Loucy (cell line): ENCODE measurements at regions not wholly inside any gene's neighbourhood (a gene's known extent, or its start where the extent isn't known, plus 50 kb on each side); places are given as distances from the start of the nearest gene placed in this dataset.

Source experiments
- H2AFZ ChIP-seq: fragments of 200-600 bp; sonication (generic); 2 replicates; pipeline ENCODE4 v1.6.0; 2016; ENCODE audit warnings: antibody characterized with exemption, mild to moderate bottlenecking, low read length, moderate library complexity
- H3F3A ChIP-seq: fragments of 200-600 bp; 2 replicates; pipeline ENCODE4 v1.6.0; 2016; ENCODE audit warnings: antibody characterized with exemption, low read depth, mild to moderate bottlenecking
- H3K27me3 ChIP-seq: fragments of 200-600 bp; sonication (generic); 2 replicates; pipeline ENCODE4 v1.6.1; 2014; ENCODE audit warnings: low read length, mild to moderate bottlenecking; ENCODE audit not compliant: insufficient read depth, poor library complexity, severe bottlenecking
- H3K36me3 ChIP-seq: fragments of 200-600 bp; sonication (generic); 2 replicates; pipeline ENCODE4 v1.6.1; 2016; ENCODE audit warnings: low read length; ENCODE audit not compliant: insufficient read depth
- H3K4me1 ChIP-seq: fragments of 200-600 bp; sonication (generic); 2 replicates; pipeline ENCODE4 v1.5.1; 2014; ENCODE audit warnings: low read length, mild to moderate bottlenecking; ENCODE audit not compliant: insufficient read depth, poor library complexity, severe bottlenecking
- H3K4me2 ChIP-seq: fragments of 200-600 bp; sonication (generic); 2 replicates; pipeline ENCODE4 v1.6.0; 2014; ENCODE audit warnings: antibody characterized with exemption, low read length, low read depth, mild to moderate bottlenecking; ENCODE audit not compliant: poor library complexity, severe bottlenecking
- H3K4me3 ChIP-seq: fragments of 200-600 bp; sonication (generic); 2 replicates; pipeline ENCODE4 v1.5.1; 2014; ENCODE audit warnings: low read length, mild to moderate bottlenecking, mixed read lengths; ENCODE audit not compliant: poor library complexity, severe bottlenecking
- H3K79me2 ChIP-seq: fragments of 200-600 bp; sonication (generic); 2 replicates; pipeline ENCODE4 v1.6.1; 2014; ENCODE audit warnings: low read length; ENCODE audit not compliant: insufficient read depth
- H3K9ac ChIP-seq: fragments of 200-600 bp; sonication (generic); 2 replicates; pipeline ENCODE4 v1.6.0; 2014; ENCODE audit warnings: mild to moderate bottlenecking, low read depth, low read length, moderate library complexity; ENCODE audit not compliant: poor library complexity, severe bottlenecking
- H3K9me2 ChIP-seq: fragments of 200-600 bp; sonication (generic); replicated peaks from 2 replicates; pipeline ENCODE4 v1.6.1; 2016; ENCODE audit warnings: low read depth, low read length, mixed read lengths
- H3K9me3 ChIP-seq: fragments of 200-600 bp; sonication (generic); 2 replicates; pipeline ENCODE4 v1.6.1; 2014; ENCODE audit warnings: mild to moderate bottlenecking, antibody characterized with exemption, low read length, low read depth; ENCODE audit not compliant: insufficient read depth
- H4K20me1 ChIP-seq: fragments of 200-600 bp; sonication (generic); 2 replicates; pipeline ENCODE4 v1.6.0; 2014; ENCODE audit warnings: antibody characterized with exemption, low read length, mild to moderate bottlenecking; ENCODE audit not compliant: insufficient read depth, poor library complexity, severe bottlenecking
- CTCF ChIP-seq: fragments of 200-600 bp; sonication (generic); conservative IDR thresholded peaks from 2 replicates; pipeline ENCODE4 v1.5.1; 2014; ENCODE audit warnings: mild to moderate bottlenecking, antibody characterized with exemption, low read length
- EZH2phosphoT487 ChIP-seq: fragments of 200-600 bp; IDR thresholded peaks from 2 replicates; pipeline ENCODE4 v1.6.1; 2018; ENCODE audit warnings: antibody characterized with exemption, mild to moderate bottlenecking, moderate library complexity, borderline replicate concordance

- Histone ChIP-seq H3K9me2 (no peaks in the 10 kb centered on the region), H3K27me3 (no peaks in the 10 kb centered on the region), H3K4me2 (no peak overlapping the region), H3K9me3 (no peaks in the 10 kb centered on the region), H3K4me1 (no peaks in the 10 kb centered on the region), H3K9ac (no peak overlapping the region), H2AFZ (no peak overlapping the region), H3K79me2 (no peaks in the 10 kb centered on the region), H3F3A (no peaks in the 10 kb centered on the region), H3K4me3 (no peak overlapping the region), H4K20me1 (no peaks in the 10 kb centered on the region), H3K36me3 (no peaks in the 10 kb centered on the region)
- no peak for TF ChIP-seq CTCF
- no peak for TF ChIP-seq EZH2phosphoT487
Measured at GRCh38 chr5:94021246-94021645, 279.8 kb upstream of the POU5F2 start.

GRCh38 chr5:94017579-94017978, 276.2 kb upstream of the POU5F2 start:
- no peaks in the 10 kb centered on the region for H3F3A ChIP-seq
- H3K9me2 ChIP-seq, result no peaks in the 10 kb centered on the region
- TF ChIP-seq EZH2phosphoT487 (no peak), CTCF (no peak)
- H3K4me1 ChIP-seq, result no peaks in the 10 kb centered on the region
- no peak overlapping the region for H3K9ac ChIP-seq
- no peak overlapping the region for H2AFZ ChIP-seq
- no peak overlapping the region for H3K4me3 ChIP-seq
- no peaks in the 10 kb centered on the region for H3K79me2 ChIP-seq
- H3K36me3 ChIP-seq, result no peaks in the 10 kb centered on the region
- no peak overlapping the region for H3K4me2 ChIP-seq
- H4K20me1 ChIP-seq, result no peaks in the 10 kb centered on the region
- H3K9me3 ChIP-seq, result no peaks in the 10 kb centered on the region
- no peaks in the 10 kb centered on the region for H3K27me3 ChIP-seq

GRCh38 chr5:94010814-94011213, 269.4 kb upstream of the POU5F2 start:
- no peaks in the 10 kb centered on the region for H3F3A ChIP-seq
- no peaks in the 10 kb centered on the region for H3K9me2 ChIP-seq
- H3K79me2 ChIP-seq, result no peaks in the 10 kb centered on the region
- H3K9ac ChIP-seq, result no peak overlapping the region
- TF ChIP-seq CTCF, result no peak
- TF ChIP-seq EZH2phosphoT487, result no peak
- H2AFZ ChIP-seq, result no peak overlapping the region
- no peak overlapping the region for H3K4me3 ChIP-seq
- H3K4me1 ChIP-seq, result no peaks in the 10 kb centered on the region
- H3K9me3 ChIP-seq, result no peaks in the 10 kb centered on the region
- no peaks in the 10 kb centered on the region for H4K20me1 ChIP-seq
- H3K27me3 ChIP-seq, result no peaks in the 10 kb centered on the region
- H3K36me3 ChIP-seq, result no peaks in the 10 kb centered on the region
- H3K4me2 ChIP-seq, result no peak overlapping the region
